HG03439 (cell line): ENCODE measurements at regions not wholly inside any gene's neighbourhood (a gene's known extent, or its start where the extent isn't known, plus 50 kb on each side); places are given as distances from the start of the nearest gene placed in this dataset.
"Not testable (repeated sequence)": the region's sequence is repeated elsewhere in the genome, so short reads cannot be mapped to it uniquely, and the experiment has no call there.

Experiments used
- ATAC-seq: cut with Tn5 transposase; IDR thresholded peaks from one replicate; pipeline ENCODE4 v1.9.1; 2021; ENCODE audit warnings: mild to moderate bottlenecking, moderate library complexity; ENCODE audit not compliant: unreplicated experiment

DNA sequence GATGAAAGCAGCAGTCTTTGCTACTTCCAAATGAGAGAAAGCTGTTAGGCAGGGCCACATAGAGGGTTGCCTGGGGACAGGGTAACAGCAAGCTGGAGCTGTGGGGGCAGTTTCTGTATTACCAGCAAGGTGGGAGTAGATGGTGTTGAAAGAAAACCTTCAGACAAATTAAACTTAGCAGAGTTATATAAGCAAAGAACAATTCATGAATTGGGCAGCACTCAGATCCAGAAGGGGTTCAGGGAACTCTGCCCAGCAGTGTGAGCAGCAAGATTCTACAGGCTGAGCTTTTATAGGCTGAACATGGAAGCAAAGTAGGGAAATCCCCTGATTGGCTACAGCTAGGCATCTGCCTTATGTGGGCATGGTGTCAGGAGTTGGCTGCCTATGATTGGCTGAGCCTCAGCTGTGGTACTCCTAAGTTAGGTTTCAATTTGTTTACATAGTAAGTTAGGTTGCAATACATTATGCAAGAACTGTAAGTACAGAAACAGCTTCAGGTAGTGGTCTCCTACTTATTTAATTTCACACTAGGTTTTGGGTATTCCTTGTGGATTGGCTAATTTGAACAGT is 64.1 kb upstream of the TMPRSS2 start:
- no peak for ATAC-seq

DNA sequence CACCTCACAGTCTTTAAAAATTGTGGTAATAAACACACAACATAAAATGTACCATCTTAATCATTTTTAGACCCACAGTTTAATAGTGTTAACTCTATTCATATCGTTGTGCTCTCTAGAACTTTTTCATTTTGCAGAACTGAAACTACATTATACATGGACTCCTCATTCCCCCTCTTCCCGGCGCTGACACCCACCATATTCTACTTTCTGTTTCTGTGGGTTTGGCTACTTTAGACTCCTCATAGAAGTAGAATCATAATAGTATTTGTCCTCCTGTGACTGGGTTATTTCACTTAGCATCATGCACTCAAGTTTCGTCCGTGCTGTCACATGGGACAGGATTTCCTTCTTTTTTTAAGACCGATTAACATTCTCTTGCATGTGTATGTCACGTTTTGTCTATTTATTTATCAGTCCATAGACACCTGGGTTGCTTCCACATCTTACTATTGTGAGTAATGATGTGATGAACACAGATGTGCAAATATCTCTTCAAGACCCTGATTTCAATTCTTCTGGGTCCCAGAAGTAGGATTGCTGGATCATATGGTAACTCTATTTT is 62.9 kb upstream of the TMPRSS2 start:
- ATAC-seq = peak; percentile 94

DNA sequence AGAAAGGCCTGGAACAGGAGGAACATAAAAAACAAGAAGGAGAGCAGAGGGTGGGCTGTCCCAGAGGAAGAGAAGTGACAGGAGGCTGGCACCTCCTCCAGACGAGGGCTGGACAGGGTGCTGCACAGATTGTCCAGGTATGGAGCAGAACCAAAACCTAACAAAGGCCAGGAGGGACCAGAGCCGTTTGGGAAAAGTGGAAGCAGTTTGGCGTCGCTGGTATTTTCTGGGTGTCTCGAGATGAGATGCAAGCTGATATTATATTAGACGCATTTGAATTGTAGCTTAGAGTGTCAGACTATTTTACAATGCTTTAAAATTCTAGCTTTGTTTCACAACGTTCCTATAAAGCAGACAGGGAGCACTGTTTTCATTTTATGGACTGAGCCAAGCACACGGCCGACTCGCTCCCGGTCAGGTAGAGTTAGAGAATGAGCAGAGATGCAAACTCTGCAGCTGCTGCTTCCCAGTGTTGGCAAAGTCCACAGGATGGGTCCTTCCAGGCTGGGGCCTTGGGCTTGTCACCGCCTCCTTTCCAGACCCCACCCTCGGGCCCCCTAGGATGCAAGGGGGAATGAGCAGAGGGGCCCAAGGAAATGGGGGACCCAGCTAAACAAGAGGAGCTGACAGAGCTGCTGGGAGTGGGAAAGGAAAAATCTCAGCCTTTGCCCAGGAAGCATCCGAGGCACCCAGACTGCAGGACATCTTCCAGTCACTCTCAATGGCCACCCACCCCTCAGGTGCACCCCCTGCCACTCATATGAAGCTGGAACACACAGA is 60.8 kb upstream of the TMPRSS2 start:
- ATAC-seq = no peak

DNA sequence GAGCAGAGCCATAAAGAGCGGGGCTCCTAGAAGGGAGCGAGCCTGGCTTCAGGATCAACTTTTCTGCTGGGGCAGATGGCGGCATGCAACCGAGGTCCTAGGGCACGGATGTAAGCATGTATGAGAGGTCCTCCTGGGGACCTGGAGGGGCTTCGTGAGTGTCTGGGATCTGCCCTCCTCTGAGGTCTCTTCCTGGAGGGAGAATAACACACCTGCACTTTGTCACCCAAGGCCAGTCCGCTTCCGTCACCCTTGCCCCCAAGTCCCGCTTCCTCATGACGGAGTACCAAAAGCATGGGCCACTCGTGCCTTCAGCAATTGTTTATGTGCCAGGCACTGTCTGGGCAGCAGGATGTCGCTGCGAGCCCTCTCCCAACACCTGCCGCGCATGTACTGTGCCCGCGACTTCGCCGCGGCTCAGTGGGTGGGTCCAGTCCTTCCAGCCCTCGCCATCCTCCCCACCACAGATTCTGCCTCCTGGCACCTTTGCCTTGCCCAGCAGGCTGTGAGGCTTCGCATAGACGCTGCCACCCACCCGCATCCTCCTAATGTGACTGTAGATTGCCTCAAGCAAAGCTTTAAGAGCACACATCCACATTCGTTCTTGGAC is 60.0 kb upstream of the TMPRSS2 start:
- no peak for ATAC-seq

DNA sequence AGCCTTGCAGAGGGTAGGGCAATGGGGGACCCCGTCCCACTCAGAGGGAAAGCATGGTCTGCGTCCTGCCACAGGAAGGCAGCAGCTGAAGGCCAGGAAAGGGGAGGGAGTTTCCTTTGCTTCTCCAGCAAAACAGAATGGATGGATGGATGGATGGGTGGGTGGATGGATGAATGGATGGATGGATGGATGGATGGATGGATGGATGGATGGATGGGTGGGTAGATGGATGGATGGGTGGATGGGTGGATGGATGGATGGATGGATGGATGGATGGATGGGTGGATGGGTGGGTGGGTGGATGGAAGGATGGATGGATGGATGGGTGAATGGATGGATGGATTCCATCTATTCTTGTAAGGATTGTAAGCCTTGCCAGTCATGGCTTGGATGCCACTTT is 59.3 kb upstream of the TMPRSS2 start:
- ATAC-seq = not testable (repeated sequence)

DNA sequence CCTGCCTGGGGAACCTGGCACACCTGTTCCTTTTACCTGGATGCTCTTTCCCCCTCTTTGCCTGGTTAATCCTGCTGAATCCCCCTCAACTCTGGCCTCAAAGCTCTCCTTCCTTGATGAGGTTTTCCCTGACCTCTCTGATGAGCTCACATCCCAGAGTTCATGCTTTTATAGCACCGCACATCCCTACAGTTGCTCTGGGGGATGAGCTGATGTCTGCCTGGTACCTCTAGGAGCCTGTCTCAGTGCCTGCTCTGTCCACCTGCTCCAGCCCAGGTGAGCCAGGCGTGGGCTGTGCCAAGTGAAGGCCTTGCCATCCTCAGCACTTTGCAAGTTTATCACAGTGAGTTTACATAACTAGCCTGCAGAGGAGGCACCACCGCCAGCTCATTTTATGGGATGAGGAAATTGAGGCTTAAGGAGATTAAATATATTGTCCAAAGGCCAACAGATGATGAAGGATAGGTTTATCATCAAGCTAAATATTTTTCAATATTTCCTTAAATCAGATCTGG is 58.6 kb upstream of the TMPRSS2 start:
- no peak for ATAC-seq

DNA sequence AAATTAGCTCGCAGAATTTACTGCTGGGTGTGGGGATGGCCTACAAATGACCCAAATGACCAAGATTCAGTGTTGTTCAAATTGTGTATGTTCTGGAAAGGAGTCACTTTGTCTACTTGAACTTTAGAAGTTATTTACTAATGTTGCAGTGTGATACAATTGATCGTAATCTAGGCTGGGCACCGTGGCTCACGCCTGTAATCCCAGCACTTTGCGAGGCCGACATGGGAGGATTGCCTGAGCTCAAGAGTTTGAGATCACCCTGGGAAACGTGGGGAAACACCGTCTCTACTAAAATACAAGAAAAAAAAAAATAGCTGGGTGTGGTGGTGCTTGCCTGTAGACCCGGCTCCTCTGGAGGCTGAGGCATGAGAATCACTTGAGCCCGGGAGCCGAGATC is 57.6 kb upstream of the TMPRSS2 start:
- no peak for ATAC-seq

DNA sequence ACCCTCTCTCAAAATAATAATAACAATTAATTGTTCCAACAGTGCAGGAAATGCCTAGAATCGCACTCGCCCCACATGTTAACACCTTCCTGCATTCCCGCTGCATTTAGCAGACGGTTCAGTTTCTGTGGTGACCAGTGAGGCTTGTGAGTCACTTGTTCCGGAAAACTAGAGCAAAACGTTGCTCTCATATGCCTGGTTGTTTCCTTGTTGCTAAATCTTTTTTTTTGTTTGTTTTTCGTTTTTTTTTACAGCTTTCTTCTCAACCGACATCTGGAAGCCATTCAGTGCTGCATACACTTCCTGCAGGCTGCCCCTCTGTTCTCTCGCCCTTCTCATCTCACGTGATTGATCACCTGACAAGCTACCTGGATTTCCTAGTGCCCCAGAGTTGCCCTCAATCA is 56.9 kb upstream of the TMPRSS2 start:
- no peak for ATAC-seq

DNA sequence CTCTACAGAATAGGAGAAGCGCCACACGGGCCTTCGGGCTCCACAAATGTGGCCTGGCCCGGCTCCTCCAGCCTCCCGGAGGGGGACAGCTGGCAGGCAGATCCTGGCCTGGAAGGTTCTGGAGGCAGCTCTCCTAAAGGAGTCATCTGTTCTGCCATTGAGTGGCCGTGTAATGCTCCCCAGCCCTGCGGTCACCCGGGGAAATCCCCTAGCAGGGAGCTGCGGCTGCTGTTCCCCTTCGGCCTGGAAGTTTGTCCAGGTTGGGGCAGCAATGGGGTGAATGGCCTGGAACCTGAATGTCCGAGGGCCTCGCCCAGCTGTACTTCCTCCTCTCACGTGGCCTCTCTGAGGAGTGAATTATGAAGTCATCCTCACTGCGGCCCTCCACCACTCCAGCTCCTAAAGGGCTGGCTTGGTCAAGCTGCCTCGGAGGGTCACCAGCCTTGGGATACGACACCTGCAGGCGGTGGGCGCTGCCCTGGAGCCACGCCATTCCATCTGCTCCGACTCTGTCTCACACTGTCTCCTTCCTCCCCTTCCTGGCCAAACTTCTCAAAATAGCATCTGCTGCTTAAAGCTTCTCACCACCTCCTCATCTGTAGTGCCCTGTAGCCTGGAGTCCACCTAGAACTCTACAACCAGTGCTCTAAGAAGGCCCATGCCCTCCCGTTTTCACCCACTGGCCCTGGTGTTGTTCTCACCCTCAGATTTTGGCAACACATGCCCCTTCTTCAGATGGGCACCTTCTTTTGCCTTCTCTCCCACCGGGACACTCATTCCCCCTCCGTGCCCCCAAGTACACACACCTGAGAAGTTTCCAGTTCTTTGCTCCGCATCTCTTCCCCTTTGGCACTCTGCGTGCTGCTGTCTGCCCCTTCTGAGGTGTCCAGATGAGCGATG is 54.4 kb upstream of the TMPRSS2 start:
- no peak for ATAC-seq

DNA sequence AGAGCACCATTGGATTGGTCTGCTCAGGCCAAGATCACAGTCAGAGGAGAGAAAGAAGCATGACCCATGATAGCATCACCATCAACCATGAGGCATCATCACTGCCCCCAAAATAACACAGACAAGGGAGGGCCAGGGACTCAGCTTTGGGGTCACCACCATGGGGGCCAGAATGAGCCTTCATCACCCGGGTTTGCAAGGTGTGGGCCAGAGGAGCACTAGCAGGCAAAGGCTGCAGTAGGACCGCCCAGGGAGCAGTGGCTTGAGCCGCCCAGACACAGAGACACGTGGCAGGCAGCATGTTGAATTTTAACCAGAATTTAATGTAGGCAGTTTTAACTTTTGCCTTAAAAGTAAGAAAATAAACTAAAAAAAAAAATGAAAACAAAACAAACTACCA is 53.7 kb upstream of the TMPRSS2 start:
- no peak for ATAC-seq

DNA sequence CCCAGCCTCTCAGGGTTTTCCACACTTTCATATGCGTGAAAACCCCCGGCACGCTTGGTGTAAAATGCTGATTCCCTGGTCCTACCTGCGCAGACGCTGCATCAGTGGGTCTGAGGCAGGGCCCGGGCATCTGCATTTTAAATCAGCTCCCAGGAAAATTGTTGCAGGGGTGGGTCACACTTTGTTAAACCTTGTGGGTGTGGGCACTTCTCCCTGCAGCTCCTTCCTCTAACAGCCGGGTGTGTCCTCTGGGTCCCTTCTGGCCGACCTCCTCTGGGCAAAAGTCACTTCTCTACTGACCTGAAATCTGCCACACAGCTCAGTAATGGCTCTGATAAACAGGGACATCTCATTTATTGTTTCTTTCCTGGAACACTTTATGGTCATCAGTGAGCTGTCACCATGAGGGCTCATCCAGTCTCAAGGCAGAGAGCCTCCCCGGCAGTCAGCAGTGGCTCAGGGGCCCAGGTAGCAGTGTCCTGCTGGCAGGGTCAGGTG is 52.8 kb upstream of the TMPRSS2 start:
- ATAC-seq = no peak

DNA sequence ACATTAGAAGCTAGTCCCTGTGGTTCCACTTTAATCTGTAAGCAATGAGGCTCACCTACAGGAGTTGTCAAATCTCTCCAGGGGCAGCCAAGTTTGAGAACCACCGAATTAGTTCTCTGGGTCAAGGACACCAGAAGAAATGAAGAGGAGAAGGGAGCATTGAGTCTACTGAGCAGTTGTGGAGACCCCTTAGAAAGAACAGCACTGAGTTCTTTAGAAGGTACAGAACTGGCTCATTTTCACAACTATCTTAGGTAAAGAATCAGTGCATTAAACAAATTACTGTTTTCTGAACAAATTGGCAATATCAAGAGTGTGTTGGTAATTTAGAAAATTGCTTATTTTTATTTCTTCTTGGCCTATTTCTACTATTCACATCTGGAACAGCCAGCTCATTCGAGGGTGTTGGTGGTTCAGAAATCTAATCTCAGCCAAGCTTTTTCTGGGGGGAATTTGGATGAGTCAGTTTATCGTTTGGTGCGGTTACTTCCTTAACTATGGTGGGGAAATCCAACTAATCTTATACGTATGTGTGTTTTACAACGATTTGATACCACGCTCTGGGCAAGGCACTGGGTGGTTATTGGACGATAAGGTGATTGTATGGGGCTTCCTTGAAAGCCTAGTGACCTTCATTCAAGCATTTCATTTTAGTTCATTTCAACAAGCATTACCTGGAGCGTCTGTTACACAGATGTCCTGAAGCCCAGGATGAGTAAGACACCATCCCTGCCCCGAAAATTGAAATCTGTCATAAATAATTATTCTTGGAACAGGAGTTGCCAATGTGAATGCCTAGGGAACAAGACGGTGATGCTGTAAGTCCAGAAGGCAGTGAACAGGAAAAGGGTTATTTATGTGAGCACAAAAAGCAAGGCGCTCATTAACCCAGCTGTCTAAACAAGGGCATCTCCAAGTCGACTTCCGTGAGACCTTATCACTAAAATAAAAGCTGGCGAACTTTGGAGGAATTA is 52.0 kb upstream of the TMPRSS2 start:
- peak; percentile 49 for ATAC-seq

DNA sequence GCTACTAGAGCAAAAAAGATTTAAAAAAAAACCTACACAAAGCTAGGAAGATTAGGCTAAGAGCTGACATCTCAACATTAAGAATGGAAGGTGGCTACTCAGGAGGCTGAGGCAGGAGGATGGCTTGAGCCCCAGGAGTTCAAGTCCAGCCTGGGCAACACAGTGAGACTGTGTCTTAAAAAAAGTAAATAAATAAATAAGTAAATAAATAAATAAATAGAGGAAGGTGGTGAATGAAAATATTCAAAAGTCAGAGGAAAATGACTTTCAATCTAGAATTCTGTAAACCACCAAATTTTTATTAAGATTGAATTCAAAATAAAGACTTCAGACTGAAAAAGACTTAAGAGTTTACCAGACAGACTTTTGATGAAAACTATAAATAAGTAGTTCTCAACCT is 50.9 kb upstream of the TMPRSS2 start:
- ATAC-seq = no peak

DNA sequence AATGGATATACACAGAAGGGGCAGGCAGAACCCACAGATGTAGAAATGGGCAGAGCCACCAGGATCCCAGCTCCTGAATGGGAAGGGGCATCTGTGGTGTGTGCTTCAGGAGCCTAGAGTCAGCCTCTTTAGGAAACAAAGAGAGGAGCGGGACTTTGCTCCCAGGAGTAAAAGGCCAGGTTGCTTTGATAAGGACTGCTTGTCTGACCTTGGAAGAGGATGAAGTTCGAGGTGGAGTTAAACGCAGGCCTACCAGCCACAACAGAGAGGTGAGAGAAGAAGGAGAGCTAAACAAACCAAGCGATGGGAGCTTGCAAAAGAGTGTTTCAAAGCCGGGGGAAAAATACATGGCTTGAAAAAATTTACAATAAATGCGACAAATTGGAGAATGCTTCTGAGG is 49.9 kb upstream of the TMPRSS2 start:
- ATAC-seq = no peak
